Body of pancreas (tissue), 4 donors: ENCODE measurements at regions not wholly inside any gene's neighbourhood (a gene's known extent, or its start where the extent isn't known, plus 50 kb on each side); places are given as distances from the start of the nearest gene placed in this dataset.

Experiments used
- ATAC-seq: fragments of 150-250 bp; one replicate; pipeline ENCODE4 v1.9.1; 2016
- DNase-seq, 4 donors: peaks; one replicate each; pipeline ENCODE4 v3.0.0-alpha.2; 2019
- H3K27ac ChIP-seq, 4 donors: fragments of 200-600 bp; sonication (generic); 1 replicate in 3 of 4; 2 replicates in 1 of 4; pipeline versions ENCODE4 v1.5.1 to v1.6.1; 2016 to 2019; ENCODE audit warnings: mild to moderate bottlenecking in 1 of 4, mixed read lengths in 1 of 4, moderate library complexity in 1 of 4
- H3K27me3 ChIP-seq, 2 donors: fragments of 200-600 bp; sonication (generic); one replicate each; pipeline ENCODE4 v1.6.0; 2016; ENCODE audit warnings: mild to moderate bottlenecking in 1 of 2
- H3K36me3 ChIP-seq, 2 donors: fragments of 200-600 bp; sonication (generic); replicated peaks in 1 of 2; 2 replicates each; pipeline ENCODE4 v1.5.1; 2016; ENCODE audit warnings: low read depth in 2 of 2; ENCODE audit not compliant: insufficient read depth in 1 of 2
- H3K4me1 ChIP-seq: fragments of 200-600 bp; sonication (generic); one replicate; pipeline ENCODE4 v1.6.0; 2016
- H3K4me3 ChIP-seq, 2 donors: fragments of 200-600 bp; sonication (generic); 1 replicate in 1 of 2; 2 replicates in 1 of 2; pipeline ENCODE4 v1.5.1; 2016 to 2019
- H3K9me3 ChIP-seq, 3 donors: fragments of 200-600 bp; sonication (generic); 1 replicate in 2 of 3; 2 replicates in 1 of 3; pipeline ENCODE4 v1.5.1; 2016
- POLR2A ChIP-seq, 3 donors: fragments of 450-650 bp; IDR thresholded peaks; one replicate each; pipeline ENCODE4 v1.6.1; 2016; ENCODE audit warnings: antibody characterized with exemption in 3 of 3, mild to moderate bottlenecking in 2 of 3
- WGBS, 2 donors: methylation state at CpG; one replicate each; pipeline ENCODE4 v1.1.5; 2017; 5-methylcytosine and 5-hydroxymethylcytosine counted together
- intact Hi-C: fragments of 100-400 bp; cut with DNase I; formaldehyde crosslinking; loops from one replicate; pipeline ENCODE4 v1.15.1; 2023
- TF ChIP-seq, protein P1 (sequence below), 7 experiments: fragments of 450-650 bp in 4 of 7; fragments of 200-600 bp in 3 of 7; sonication (generic) in 3 of 7; IDR thresholded peaks; one replicate each; pipeline ENCODE4 v1.5.1; 2016 to 2019; ENCODE audit warnings: antibody characterized with exemption in 7 of 7

GRCh38 chr11:29005401-29005980, 897.3 kb downstream of the METTL15 start:
- intact Hi-C loops: no loop called here
- no peaks in the 10 kb centered on the region for H3K9me3 ChIP-seq
- TF ChIP-seq, protein P1, sequence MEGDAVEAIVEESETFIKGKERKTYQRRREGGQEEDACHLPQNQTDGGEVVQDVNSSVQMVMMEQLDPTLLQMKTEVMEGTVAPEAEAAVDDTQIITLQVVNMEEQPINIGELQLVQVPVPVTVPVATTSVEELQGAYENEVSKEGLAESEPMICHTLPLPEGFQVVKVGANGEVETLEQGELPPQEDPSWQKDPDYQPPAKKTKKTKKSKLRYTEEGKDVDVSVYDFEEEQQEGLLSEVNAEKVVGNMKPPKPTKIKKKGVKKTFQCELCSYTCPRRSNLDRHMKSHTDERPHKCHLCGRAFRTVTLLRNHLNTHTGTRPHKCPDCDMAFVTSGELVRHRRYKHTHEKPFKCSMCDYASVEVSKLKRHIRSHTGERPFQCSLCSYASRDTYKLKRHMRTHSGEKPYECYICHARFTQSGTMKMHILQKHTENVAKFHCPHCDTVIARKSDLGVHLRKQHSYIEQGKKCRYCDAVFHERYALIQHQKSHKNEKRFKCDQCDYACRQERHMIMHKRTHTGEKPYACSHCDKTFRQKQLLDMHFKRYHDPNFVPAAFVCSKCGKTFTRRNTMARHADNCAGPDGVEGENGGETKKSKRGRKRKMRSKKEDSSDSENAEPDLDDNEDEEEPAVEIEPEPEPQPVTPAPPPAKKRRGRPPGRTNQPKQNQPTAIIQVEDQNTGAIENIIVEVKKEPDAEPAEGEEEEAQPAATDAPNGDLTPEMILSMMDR (IDR thresholded peaks at IDR 0.05): no peak
- no peak for TF ChIP-seq POLR2A (IDR thresholded peaks at IDR 0.05)
- no peaks in the 10 kb centered on the region for H3K4me1 ChIP-seq
- no peaks in the 10 kb centered on the region for H3K27me3 ChIP-seq
- no peak overlapping the region for H3K27ac ChIP-seq
- DNase-seq (peak in 1 of 4 donors; percentile 3), ATAC-seq (no peak)
- H3K4me3 ChIP-seq: no peak overlapping the region
- 72 to 74% methylated on average over 4 of the region's 4 CpGs for WGBS, 2 donors
- no peaks in the 10 kb centered on the region for H3K36me3 ChIP-seq

DNA sequence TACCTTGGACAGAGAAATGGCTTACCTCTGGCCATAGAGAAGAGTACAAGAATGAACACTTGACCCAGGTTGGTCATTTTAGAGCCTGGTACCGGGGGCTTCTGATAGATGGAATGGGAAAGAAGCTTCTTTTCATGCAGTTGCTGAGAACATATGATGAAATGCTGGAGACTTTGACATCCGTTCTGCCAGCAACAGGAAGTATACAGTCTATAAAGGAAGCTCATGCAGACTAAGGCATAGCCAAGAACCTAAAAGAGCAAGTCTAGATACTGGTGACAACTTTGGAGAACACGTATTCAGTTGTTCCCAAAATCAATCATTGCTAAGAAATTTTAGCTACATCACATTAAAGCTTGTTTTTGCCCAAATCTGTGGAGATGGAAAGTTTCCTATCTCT, 894.6 kb downstream of the METTL15 start:
- Histone ChIP-seq H3K9me3 (no peaks in the 10 kb centered on the region), H3K36me3 (no peaks in the 10 kb centered on the region), H3K4me3 (no peak overlapping the region), H3K27me3 (no peaks in the 10 kb centered on the region), H3K27ac (no peak overlapping the region), H3K4me1 (no peaks in the 10 kb centered on the region)
- WGBS, 2 donors: 65 to 70% methylated on average over 3 of the region's 3 CpGs
- intact Hi-C loops: no loop called here
- no peak for TF ChIP-seq POLR2A (IDR thresholded peaks at IDR 0.05)
- TF ChIP-seq, protein P1 (IDR thresholded peaks at IDR 0.05): no peak
- ATAC-seq: no peak
- DNase-seq: no peak

DNA sequence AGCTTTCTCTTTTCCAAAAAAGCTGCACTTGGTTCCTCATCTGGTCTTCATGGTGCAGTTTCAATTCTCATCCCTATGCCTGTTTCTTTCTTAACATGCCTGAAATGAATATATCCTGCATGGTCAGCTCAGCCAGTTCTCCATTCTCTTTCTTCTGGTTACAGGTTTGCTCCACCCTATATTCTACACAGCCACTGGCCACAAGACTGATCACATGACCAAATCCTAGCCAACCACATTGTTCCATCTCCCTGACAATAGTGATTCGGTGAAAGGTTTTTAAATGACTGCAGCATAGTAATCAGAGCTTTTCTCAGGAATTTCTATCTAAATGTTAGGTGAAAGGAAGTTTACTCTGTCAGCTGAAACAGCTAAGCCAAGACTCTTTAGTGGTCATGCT, 891.4 kb downstream of the METTL15 start:
- ATAC-seq (no peak), DNase-seq (no peak)
- no peak overlapping the region for H3K4me3 ChIP-seq
- 78 to 88% methylated on average over 1 of the region's 1 CpG for WGBS, 2 donors
- H3K4me1 ChIP-seq: no peaks in the 10 kb centered on the region
- H3K27me3 ChIP-seq: no peaks in the 10 kb centered on the region
- H3K27ac ChIP-seq: no peak overlapping the region
- H3K9me3 ChIP-seq: no peaks in the 10 kb centered on the region
- no peaks in the 10 kb centered on the region for H3K36me3 ChIP-seq
- intact Hi-C loops: no loop called here
- TF ChIP-seq POLR2A (IDR thresholded peaks at IDR 0.05): no peak
- TF ChIP-seq, protein P1 (IDR thresholded peaks at IDR 0.05): no peak

GRCh38 chr11:28992996-28993395, 884.8 kb downstream of the METTL15 start:
- DNase-seq (no peak), ATAC-seq (no peak)
- no peak for TF ChIP-seq POLR2A (IDR thresholded peaks at IDR 0.05)
- TF ChIP-seq, protein P1 (IDR thresholded peaks at IDR 0.05): no peak
- intact Hi-C loops: no loop called here
- Histone ChIP-seq H3K4me1 (no peaks in the 10 kb centered on the region), H3K9me3 (no peaks in the 10 kb centered on the region), H3K4me3 (no peak overlapping the region), H3K27ac (no peak overlapping the region), H3K27me3 (no peaks in the 10 kb centered on the region), H3K36me3 (no peaks in the 10 kb centered on the region)
- WGBS, 2 donors: 42 to 45% methylated on average over 2 of the region's 2 CpGs

- no peak for ATAC-seq
- Histone ChIP-seq H3K27me3 (no peaks in the 10 kb centered on the region), H3K27ac (no peak overlapping the region), H3K36me3 (no peaks in the 10 kb centered on the region), H3K4me1 (no peaks in the 10 kb centered on the region), H3K9me3 (no peaks in the 10 kb centered on the region), H3K4me3 (no peak overlapping the region)
- no peak for DNase-seq
- intact Hi-C loops: no loop called here
- 86 to 94% methylated on average over 4 of the region's 4 CpGs for whole genome bisulfite sequencing, 2 donors
- TF ChIP-seq POLR2A (IDR thresholded peaks at IDR 0.05): no peak
- TF ChIP-seq, protein P1 (IDR thresholded peaks at IDR 0.05): no peak
Measured at GRCh38 chr11:28984231-28984630, 876.0 kb downstream of the METTL15 start.
